ENCODE measurements at regions not wholly inside any gene's neighbourhood (a gene's known extent, or its start where the extent isn't known, plus 50 kb on each side); places are given as distances from the start of the nearest gene placed in this dataset.

GRCh38 chr7:67414858-67415257, 418.2 kb downstream of the TYW1 start:
- TF ChIP-seq CTCF (IDR thresholded peaks at IDR 0.05) (no peak), POLR2A (IDR thresholded peaks at IDR 0.05) (no peak)
